Neural cell (in vitro differentiated cells): ENCODE measurements at regions not wholly inside any gene's neighbourhood (a gene's known extent, or its start where the extent isn't known, plus 50 kb on each side); places are given as distances from the start of the nearest gene placed in this dataset.
A peak's percentile ranks its signal among the peaks of the same experiment; 100 is the strongest.
"Not testable (repeated sequence)": the region's sequence is repeated elsewhere in the genome, so short reads cannot be mapped to it uniquely, and the experiment has no call there.

ENCODE experiments used
- H2AFZ ChIP-seq: fragments of 200-600, 300-800 bp; sonication (generic), shearing (Covaris generic); 2 replicates; pipeline ENCODE4 v1.6.0; 2014; ENCODE audit warnings: low read depth, mild to moderate bottlenecking, antibody characterized with exemption, low read length, moderate library complexity
- H3F3A ChIP-seq: fragments of 200-600 bp; shearing (Covaris generic); 2 replicates; pipeline ENCODE4 v1.6.1; 2016; ENCODE audit warnings: mild to moderate bottlenecking, moderate library complexity, mixed read lengths, antibody characterized with exemption, low read length; ENCODE audit not compliant: insufficient read depth, poor library complexity, severe bottlenecking
- H3K27ac ChIP-seq: fragments of 200-600, 300-800 bp; sonication (generic), shearing (Covaris generic); 2 replicates; pipeline ENCODE4 v1.5.1; 2014; ENCODE audit warnings: mild to moderate bottlenecking, low read length, moderate library complexity
- H3K27me3 ChIP-seq: fragments of 300-800, 200-600 bp; sonication (generic), shearing (Covaris generic); 2 replicates; pipeline ENCODE4 v1.6.0; 2014; ENCODE audit warnings: mild to moderate bottlenecking, low read depth, low read length, moderate library complexity; ENCODE audit not compliant: insufficient read depth
- H3K36me3 ChIP-seq: fragments of 300-800, 200-600 bp; sonication (generic), shearing (Covaris generic); 2 replicates; pipeline ENCODE4 v1.5.1; 2014; ENCODE audit warnings: mild to moderate bottlenecking, antibody characterized with exemption, low read length, moderate library complexity; ENCODE audit not compliant: insufficient read depth
- H3K4me2 ChIP-seq: fragments of 300-800, 200-600 bp; sonication (generic), shearing (Covaris generic); 2 replicates; pipeline ENCODE4 v1.6.0; 2014; ENCODE audit warnings: mild to moderate bottlenecking, low read length
- H3K4me3 ChIP-seq: fragments of 300-800, 200-600 bp; sonication (generic), shearing (Covaris generic); 2 replicates; pipeline ENCODE4 v1.5.1; 2014; ENCODE audit warnings: mild to moderate bottlenecking, low read length, moderate library complexity
- H3K79me2 ChIP-seq: fragments of 200-600 bp; shearing (Covaris generic); replicated peaks from 2 replicates; pipeline ENCODE4 v1.6.0; 2014; ENCODE audit warnings: mild to moderate bottlenecking, low read length, moderate library complexity; ENCODE audit not compliant: insufficient read depth
- H3K9ac ChIP-seq: fragments of 300-800, 200-600 bp; sonication (generic), shearing (Covaris generic); 2 replicates; pipeline ENCODE4 v1.6.1; 2016; ENCODE audit warnings: mild to moderate bottlenecking, low read length, mixed read lengths
- H3K9me2 ChIP-seq: fragments of 200-600 bp; shearing (Covaris generic); 2 replicates; pipeline ENCODE4 v1.6.1; 2016; ENCODE audit warnings: mild to moderate bottlenecking, low read length, mixed read lengths; ENCODE audit not compliant: insufficient read depth
- H3K9me3 ChIP-seq: fragments of 200-600, 300-800 bp; sonication (generic), shearing (Covaris generic); 2 replicates; pipeline ENCODE4 v1.6.1; 2016; ENCODE audit warnings: mild to moderate bottlenecking, mixed run types, low read length, moderate library complexity, mixed read lengths
- H4K20me1 ChIP-seq: fragments of 200-600 bp; shearing (Covaris generic); 2 replicates; pipeline ENCODE4 v1.6.1; 2016; ENCODE audit warnings: mild to moderate bottlenecking, mixed run types; ENCODE audit not compliant: insufficient read depth
- CTCF ChIP-seq: fragments of 450-650 bp; IDR thresholded peaks from 2 replicates; pipeline ENCODE4 v1.5.1; 2014; ENCODE audit warnings: antibody characterized with exemption, mild to moderate bottlenecking, moderate library complexity; ENCODE audit not compliant: poor library complexity, severe bottlenecking
- EP300 ChIP-seq: fragments of 450-650 bp; conservative IDR thresholded peaks from 2 replicates; pipeline ENCODE4 v1.6.1; 2014; ENCODE audit warnings: antibody characterized with exemption, mild to moderate bottlenecking, moderate library complexity; ENCODE audit not compliant: poor library complexity, severe bottlenecking
- EZH2 ChIP-seq: fragments of 200-600, 300-800 bp; shearing (Covaris generic), sonication (generic); IDR thresholded peaks from 2 replicates; pipeline ENCODE4 v1.6.1; 2014; ENCODE audit warnings: antibody characterized with exemption, low read length, borderline replicate concordance, mild to moderate bottlenecking; ENCODE audit not compliant: insufficient read depth, poor library complexity, severe bottlenecking
- MXI1 ChIP-seq: fragments of 450-650 bp; conservative IDR thresholded peaks from 2 replicates; pipeline ENCODE4 v1.6.1; 2014; ENCODE audit warnings: antibody characterized with exemption, mild to moderate bottlenecking; ENCODE audit not compliant: poor library complexity, severe bottlenecking
- POLR2AphosphoS5 ChIP-seq: IDR thresholded peaks from 2 replicates; pipeline ENCODE4 v1.6.1; 2012
- REST ChIP-seq: IDR thresholded peaks from 2 replicates; pipeline ENCODE4 v1.6.1; 2012; ENCODE audit warnings: borderline replicate concordance
- SMC3 ChIP-seq: fragments of 450-650 bp; conservative IDR thresholded peaks from 2 replicates; pipeline ENCODE4 v1.6.1; 2014; ENCODE audit warnings: antibody characterized with exemption, mild to moderate bottlenecking, moderate library complexity; ENCODE audit not compliant: poor library complexity
- TAF1 ChIP-seq: IDR thresholded peaks from 2 replicates; pipeline ENCODE4 v1.6.1; 2012; ENCODE audit warnings: low read depth

DNA sequence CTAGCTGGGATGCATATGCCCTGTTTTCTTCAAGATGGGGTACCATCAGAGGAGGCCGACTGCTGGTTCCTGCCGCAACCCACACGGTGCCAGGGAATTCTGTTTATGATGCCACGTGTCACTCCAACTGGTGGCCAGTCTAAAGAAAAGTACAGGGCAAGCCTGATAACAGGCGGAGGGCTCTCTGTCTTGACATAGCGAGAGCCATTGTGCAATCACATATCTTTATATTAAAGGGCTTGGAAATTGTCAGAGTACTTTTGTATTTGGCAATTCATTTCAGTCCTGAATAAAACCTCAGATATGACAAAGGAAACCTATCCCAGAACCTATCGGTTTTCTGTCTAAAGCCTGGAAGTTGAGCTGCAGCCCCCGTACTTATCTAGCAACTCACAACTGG, 768.4 kb downstream of the TDRD15 start:
- H3K4me3 ChIP-seq: no peak overlapping the region
- no peaks in the 10 kb centered on the region for H3F3A ChIP-seq
- TF ChIP-seq MXI1 (no peak), TAF1 (no peak), CTCF (no peak), POLR2AphosphoS5 (no peak), EZH2 (no peak)
- no peaks in the 10 kb centered on the region for H3K36me3 ChIP-seq
- no peaks in the 10 kb centered on the region for H4K20me1 ChIP-seq
- H3K79me2 ChIP-seq: no peaks in the 10 kb centered on the region
- no peak overlapping the region for H3K9ac ChIP-seq
- no peaks in the 10 kb centered on the region for H3K9me2 ChIP-seq
- no peak overlapping the region for H3K27ac ChIP-seq
- no peak overlapping the region for H2AFZ ChIP-seq
- H3K27me3 ChIP-seq: no peaks in the 10 kb centered on the region
- no peak overlapping the region for H3K4me2 ChIP-seq
- no peaks in the 10 kb centered on the region for H3K9me3 ChIP-seq

DNA sequence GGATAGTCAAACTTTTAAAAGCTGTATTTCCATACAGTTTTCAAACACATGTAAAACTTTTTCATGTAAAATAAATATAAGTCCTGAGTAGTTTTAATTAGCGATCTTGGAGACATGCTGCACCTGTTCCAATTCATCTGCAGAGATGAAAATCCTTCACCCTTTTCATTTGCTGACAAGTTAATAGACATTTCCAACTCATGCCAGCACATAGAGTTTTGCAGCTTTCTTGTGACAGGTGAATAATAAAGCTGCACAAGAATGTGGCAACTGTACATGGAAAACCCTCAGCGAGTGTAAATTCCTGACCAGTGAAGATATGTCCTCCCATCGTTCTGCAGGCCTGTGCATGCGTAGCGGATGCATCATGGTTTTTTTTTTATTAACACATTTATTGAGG, 771.4 kb downstream of the TDRD15 start:
- H3K4me2 ChIP-seq: no peak overlapping the region
- peak overlapping the region; percentile 71 for H3K27ac ChIP-seq
- no peaks in the 10 kb centered on the region for H3F3A ChIP-seq
- no peak overlapping the region for H2AFZ ChIP-seq
- no peaks in the 10 kb centered on the region for H3K36me3 ChIP-seq
- no peaks in the 10 kb centered on the region for H3K79me2 ChIP-seq
- H3K9ac ChIP-seq: peak overlapping the region; percentile 2
- no peaks in the 10 kb centered on the region for H3K9me2 ChIP-seq
- no peaks in the 10 kb centered on the region for H3K9me3 ChIP-seq
- TF ChIP-seq REST (peak; percentile 59), CTCF (no peak), EZH2 (no peak), POLR2AphosphoS5 (peak; percentile 53), EP300 (peak; percentile 88), MXI1 (no peak), SMC3 (no peak)
- H3K4me3 ChIP-seq: no peak overlapping the region
- H3K27me3 ChIP-seq: no peaks in the 10 kb centered on the region
- H4K20me1 ChIP-seq: no peaks in the 10 kb centered on the region

GRCh38 chr2:21908712-21909380, 785.1 kb downstream of the TDRD15 start:
- H2AFZ ChIP-seq, H3K36me3 ChIP-seq, H3K27ac ChIP-seq, H3K27me3 ChIP-seq, H3K79me2 ChIP-seq, H4K20me1 ChIP-seq, H3K9ac ChIP-seq, H3K9me3 ChIP-seq, H3K9me2 ChIP-seq, H3K4me3 ChIP-seq, H3F3A ChIP-seq, H3K4me2 ChIP-seq: not testable (repeated sequence)
